Right lobe of liver (tissue), 4 donors: ENCODE measurements at regions not wholly inside any gene's neighbourhood (a gene's known extent, or its start where the extent isn't known, plus 50 kb on each side); places are given as distances from the start of the nearest gene placed in this dataset.

Experiments used
- CTCF ChIP-seq, 4 donors: fragments of 200-600 bp in 3 of 4; fragments of 450-650 bp in 1 of 4; IDR thresholded peaks; one replicate each; pipeline versions ENCODE4 v1.5.1 to v1.8.0; 2016 to 2022; ENCODE audit warnings: antibody characterized with exemption in 4 of 4, mild to moderate bottlenecking in 2 of 4
- POLR2A ChIP-seq: fragments of 450-650 bp; IDR thresholded peaks from one replicate; pipeline ENCODE4 v1.6.1; 2017; ENCODE audit warnings: antibody characterized with exemption, mild to moderate bottlenecking
- donor health status: DM: no; HTN: no; CAD: no.
- donor health status: DM: no; HTN: no; CAD: no.
- donor health status: DM: no; HTN: yes; CAD: no.

GRCh38 chr13:69194130-69194529 is 913.5 kb upstream of the ATXN8OS start:
- TF ChIP-seq CTCF (IDR thresholded peaks at IDR 0.05) (no peak), POLR2A (no peak)
